Memory B cell (primary cell): ENCODE measurements at regions not wholly inside any gene's neighbourhood (a gene's known extent, or its start where the extent isn't known, plus 50 kb on each side); places are given as distances from the start of the nearest gene placed in this dataset.
"Not testable (repeated sequence)": the region's sequence is repeated elsewhere in the genome, so short reads cannot be mapped to it uniquely, and the experiment has no call there.

Source experiments
- ATAC-seq: fragments of 150-1000 bp; cut with Tn5 transposase; 2 replicates; pipeline ENCODE4 v1.10.0; 2021; ENCODE audit warnings: low read depth, mild to moderate bottlenecking, moderate library complexity
- DNase-seq, 2 donors: peaks; one replicate each; pipeline ENCODE4 v3.0.0; 2022; ENCODE audit warnings: low spot score in 2 of 2
- H3K27ac Mint-ChIP-seq: one replicate; pipeline ENCODE4 v1.8.0; 2022; ENCODE audit warnings: mild to moderate bottlenecking, moderate library complexity, mixed read lengths
- H3K27me3 Mint-ChIP-seq: one replicate; pipeline ENCODE4 v1.8.0; 2022; ENCODE audit warnings: mixed read lengths
- H3K36me3 Mint-ChIP-seq: one replicate; pipeline ENCODE4 v1.8.0; 2022; ENCODE audit warnings: mild to moderate bottlenecking, mixed read lengths
- H3K4me1 Mint-ChIP-seq: one replicate; pipeline ENCODE4 v1.8.0; 2022; ENCODE audit warnings: mixed read lengths
- H3K4me3 Mint-ChIP-seq: one replicate; pipeline ENCODE4 v1.8.0; 2022; ENCODE audit warnings: mild to moderate bottlenecking, moderate library complexity, mixed read lengths
- H3K9me3 Mint-ChIP-seq: one replicate; pipeline ENCODE4 v1.8.0; 2022; ENCODE audit warnings: mixed read lengths

DNA sequence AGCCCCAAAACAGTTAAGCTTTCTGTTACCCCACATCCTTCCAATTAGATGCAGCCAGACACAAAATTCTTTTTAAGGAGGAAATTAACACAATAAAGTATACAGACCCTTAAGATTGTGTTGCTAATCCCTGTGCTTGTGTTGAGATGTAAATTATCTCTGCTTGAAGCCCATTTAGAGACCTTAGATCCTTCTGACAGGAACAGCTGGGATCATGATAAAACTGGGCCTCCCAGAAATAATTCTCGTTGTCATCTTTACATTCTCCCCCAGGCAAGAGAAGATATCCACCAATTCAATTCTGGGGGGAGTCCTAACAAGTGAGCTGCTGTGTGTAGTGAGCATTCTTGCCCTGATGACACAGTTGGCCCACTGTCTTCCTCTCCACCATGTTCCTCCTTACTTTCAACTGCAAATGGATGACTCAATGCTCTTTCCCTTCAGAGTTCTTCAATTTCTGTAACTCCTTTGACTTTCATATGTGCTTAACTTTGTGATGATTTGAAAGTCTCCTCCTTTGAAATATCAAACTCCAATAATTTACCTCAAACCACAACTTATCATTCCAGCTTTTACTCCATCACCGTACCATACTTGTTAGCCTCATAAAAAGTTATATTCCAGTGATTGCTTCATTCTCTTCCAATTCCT lies 186.6 kb downstream of the RAP2B start:
- no peak for ATAC-seq
- Mint-ChIP-seq H3K27me3 (peaks cover 5% of the 10 kb centered on the region), H3K4me1 (peaks cover 4% of the 10 kb centered on the region), H3K27ac (no peak overlapping the region), H3K36me3 (peaks cover 1% of the 10 kb centered on the region), H3K9me3 (no peaks in the 10 kb centered on the region), H3K4me3 (no peak overlapping the region)
- DNase-seq, result no peak

GRCh38 chr3:153349108-153349499 lies 187.1 kb downstream of the RAP2B start:
- Mint-ChIP-seq H3K4me1 (peaks cover 4% of the 10 kb centered on the region), H3K27ac (no peak overlapping the region), H3K27me3 (peaks cover 5% of the 10 kb centered on the region), H3K36me3 (peaks cover 1% of the 10 kb centered on the region), H3K4me3 (no peak overlapping the region), H3K9me3 (no peaks in the 10 kb centered on the region)
- ATAC-seq (no peak), DNase-seq (no peak)

DNA sequence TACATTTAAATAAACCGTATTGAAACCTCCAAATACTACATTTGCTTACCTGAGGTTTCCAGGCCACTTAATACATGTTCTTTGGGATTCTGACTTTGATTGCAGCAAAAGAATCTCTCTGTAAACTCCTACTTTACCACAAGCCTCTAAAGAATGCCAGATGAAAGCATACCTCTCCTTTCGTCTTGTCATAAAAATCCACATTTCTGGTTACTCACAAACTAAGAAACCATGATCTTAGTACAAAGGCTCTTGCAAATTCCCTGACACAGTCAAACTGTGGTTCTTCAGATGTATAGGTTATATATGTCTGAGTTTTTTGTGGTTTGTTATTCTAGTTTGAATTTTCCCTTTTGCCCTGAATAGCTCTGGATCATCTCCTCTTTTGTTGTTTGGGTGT lies 188.4 kb downstream of the RAP2B start:
- no peak for DNase-seq
- Mint-ChIP-seq H3K4me3 (no peak overlapping the region), H3K27me3 (peaks cover 5% of the 10 kb centered on the region), H3K27ac (no peak overlapping the region), H3K4me1 (peaks cover 4% of the 10 kb centered on the region), H3K36me3 (peaks cover 1% of the 10 kb centered on the region), H3K9me3 (no peaks in the 10 kb centered on the region)
- ATAC-seq, result no peak

DNA sequence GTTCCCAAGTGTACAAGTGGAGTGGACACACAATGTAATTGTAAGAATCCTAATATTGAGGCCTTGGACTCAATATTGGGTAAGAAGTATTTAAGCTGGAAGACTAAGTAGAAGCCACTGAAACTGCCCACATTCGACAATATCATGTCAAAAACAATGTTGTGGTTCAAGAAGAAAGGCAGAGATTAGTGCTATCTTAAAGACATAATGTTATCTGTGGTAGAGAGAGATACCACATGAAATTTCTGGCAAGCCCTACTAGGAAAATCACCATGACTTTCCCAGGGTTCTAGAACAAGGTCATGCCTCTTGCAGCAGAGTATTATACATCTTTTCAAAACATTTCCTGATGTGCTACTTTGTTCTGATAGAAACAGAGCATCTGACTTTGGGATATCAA lies 192.6 kb downstream of the RAP2B start:
- H3K4me1 Mint-ChIP-seq, result no peaks in the 10 kb centered on the region
- H3K27ac Mint-ChIP-seq, result no peak overlapping the region
- H3K9me3 Mint-ChIP-seq, result no peaks in the 10 kb centered on the region
- no peaks in the 10 kb centered on the region for H3K36me3 Mint-ChIP-seq
- DNase-seq, result no peak
- no peaks in the 10 kb centered on the region for H3K27me3 Mint-ChIP-seq
- ATAC-seq, result no peak
- no peak overlapping the region for H3K4me3 Mint-ChIP-seq

DNA sequence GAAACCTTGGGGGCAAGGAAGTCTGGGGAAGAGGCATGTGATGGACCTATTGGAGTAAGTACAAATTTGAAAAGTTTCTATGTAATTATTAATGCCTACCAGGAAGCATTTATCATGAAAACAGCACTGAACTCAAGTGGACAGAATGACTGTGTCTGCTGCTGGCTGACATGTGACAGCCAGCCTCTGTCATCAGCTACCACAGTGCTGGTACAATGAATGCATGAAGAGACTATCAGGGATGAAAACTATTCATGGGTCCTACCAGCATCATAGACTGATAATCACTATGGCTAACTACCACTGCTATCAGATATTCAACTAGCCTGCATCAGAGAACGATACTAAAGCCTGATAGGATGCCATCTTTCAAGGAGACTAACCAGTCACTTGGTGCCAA lies 193.5 kb downstream of the RAP2B start:
- Mint-ChIP-seq H3K9me3 (no peaks in the 10 kb centered on the region), H3K27ac (no peak overlapping the region), H3K4me1 (no peaks in the 10 kb centered on the region), H3K27me3 (no peaks in the 10 kb centered on the region), H3K36me3 (no peaks in the 10 kb centered on the region), H3K4me3 (no peak overlapping the region)
- ATAC-seq, result no peak
- DNase-seq, result no peak

GRCh38 chr3:153356908-153357307 lies 194.9 kb downstream of the RAP2B start:
- ATAC-seq, result no peak
- no peak overlapping the region for H3K4me3 Mint-ChIP-seq
- H3K36me3 Mint-ChIP-seq, result no peaks in the 10 kb centered on the region
- no peaks in the 10 kb centered on the region for H3K4me1 Mint-ChIP-seq
- no peaks in the 10 kb centered on the region for H3K27me3 Mint-ChIP-seq
- DNase-seq, result no peak
- H3K9me3 Mint-ChIP-seq, result no peaks in the 10 kb centered on the region
- H3K27ac Mint-ChIP-seq, result no peak overlapping the region

GRCh38 chr3:153357436-153357835 lies 195.4 kb downstream of the RAP2B start:
- ATAC-seq (no peak), DNase-seq (no peak)
- Mint-ChIP-seq H3K9me3 (no peaks in the 10 kb centered on the region), H3K27me3 (no peaks in the 10 kb centered on the region), H3K4me1 (no peaks in the 10 kb centered on the region), H3K27ac (no peak overlapping the region), H3K36me3 (no peaks in the 10 kb centered on the region), H3K4me3 (no peak overlapping the region)

- H3K9me3 Mint-ChIP-seq, result peaks cover 7% of the 10 kb centered on the region
- no peak for ATAC-seq
- peaks cover under 1% of the 10 kb centered on the region for H3K27me3 Mint-ChIP-seq
- H3K27ac Mint-ChIP-seq, result no peak overlapping the region
- peaks cover 14% of the 10 kb centered on the region for H3K4me1 Mint-ChIP-seq
- no peak overlapping the region for H3K4me3 Mint-ChIP-seq
- no peak for DNase-seq
- H3K36me3 Mint-ChIP-seq, result peaks cover 3% of the 10 kb centered on the region
Observed at GRCh38 chr3:153369561-153370374, 207.7 kb downstream of the RAP2B start.

- H3K36me3 Mint-ChIP-seq, result peaks cover 1% of the 10 kb centered on the region
- H3K27ac Mint-ChIP-seq, result no peak overlapping the region
- DNase-seq, result no peak
- peaks cover 2% of the 10 kb centered on the region for H3K27me3 Mint-ChIP-seq
- no peak overlapping the region for H3K4me3 Mint-ChIP-seq
- no peak for ATAC-seq
- peaks cover 14% of the 10 kb centered on the region for H3K4me1 Mint-ChIP-seq
- H3K9me3 Mint-ChIP-seq, result peaks cover 1% of the 10 kb centered on the region
Observed at GRCh38 chr3:153370680-153371079, 208.7 kb downstream of the RAP2B start.

GRCh38 chr3:153372326-153372725 lies 210.3 kb downstream of the RAP2B start:
- Mint-ChIP-seq H3K36me3 (peaks cover 1% of the 10 kb centered on the region), H3K27ac (no peak overlapping the region), H3K9me3 (no peaks in the 10 kb centered on the region), H3K27me3 (peaks cover 2% of the 10 kb centered on the region), H3K4me1 (peaks cover 14% of the 10 kb centered on the region), H3K4me3 (no peak overlapping the region)
- no peak for ATAC-seq
- DNase-seq, result no peak

GRCh38 chr3:153373606-153374005 lies 211.6 kb downstream of the RAP2B start:
- Mint-ChIP-seq H3K4me1 (peaks cover 14% of the 10 kb centered on the region), H3K4me3 (no peak overlapping the region), H3K9me3 (no peaks in the 10 kb centered on the region), H3K36me3 (peaks cover 1% of the 10 kb centered on the region), H3K27ac (no peak overlapping the region), H3K27me3 (peaks cover 2% of the 10 kb centered on the region)
- DNase-seq, result no peak
- peak; percentile 86 for ATAC-seq

DNA sequence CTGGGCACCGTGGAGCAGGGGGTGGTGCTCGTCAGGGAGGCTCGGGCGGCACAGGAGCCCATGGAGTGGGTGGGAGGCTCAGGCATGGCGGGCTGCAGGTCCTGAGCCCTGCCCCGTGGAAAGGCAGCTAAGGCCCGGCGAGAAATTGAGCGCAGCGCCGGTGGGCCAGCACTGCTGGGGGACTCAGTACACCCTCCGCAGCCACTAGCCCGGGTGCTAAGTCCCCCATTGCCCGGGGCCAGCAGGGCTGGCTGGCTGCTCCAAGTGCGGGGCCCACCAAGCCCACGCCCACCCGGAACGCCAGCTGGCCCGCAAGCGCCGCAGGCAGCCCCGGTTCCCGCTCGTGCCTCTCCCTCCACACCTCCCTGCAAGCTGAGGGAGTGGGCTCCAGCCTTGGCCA lies 216.3 kb downstream of the RAP2B start:
- not testable (repeated sequence) for H3K27ac Mint-ChIP-seq, H3K9me3 Mint-ChIP-seq, H3K36me3 Mint-ChIP-seq, ATAC-seq, DNase-seq, H3K4me3 Mint-ChIP-seq, H3K27me3 Mint-ChIP-seq, H3K4me1 Mint-ChIP-seq

- no peak overlapping the region for H3K27ac Mint-ChIP-seq
- H3K27me3 Mint-ChIP-seq, result peaks cover 5% of the 10 kb centered on the region
- DNase-seq (no peak), ATAC-seq (no peak)
- H3K36me3 Mint-ChIP-seq, result no peaks in the 10 kb centered on the region
- no peaks in the 10 kb centered on the region for H3K9me3 Mint-ChIP-seq
- no peaks in the 10 kb centered on the region for H3K4me1 Mint-ChIP-seq
- no peak overlapping the region for H3K4me3 Mint-ChIP-seq
Observed at GRCh38 chr3:153379516-153379915, 217.5 kb downstream of the RAP2B start.

DNA sequence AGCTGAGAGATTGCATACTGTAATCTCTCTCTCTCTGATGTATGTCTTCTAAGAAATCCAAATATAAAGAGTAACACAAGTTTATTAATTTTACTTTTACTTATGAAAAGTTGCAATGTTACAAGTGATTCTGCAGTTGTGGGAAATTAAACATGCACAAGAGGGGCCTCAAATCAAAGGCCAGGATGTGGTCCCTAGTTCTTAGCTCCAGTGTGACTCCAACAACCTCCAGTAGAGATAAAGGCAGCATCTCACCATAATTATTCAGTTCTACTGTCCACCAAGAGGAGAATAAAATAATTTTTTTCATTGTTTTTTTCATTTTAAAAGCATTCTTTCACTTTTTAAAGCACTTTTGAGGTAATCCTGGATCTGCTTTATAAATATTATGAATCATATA lies 223.3 kb downstream of the RAP2B start:
- H3K9me3 Mint-ChIP-seq, result no peaks in the 10 kb centered on the region

DNA sequence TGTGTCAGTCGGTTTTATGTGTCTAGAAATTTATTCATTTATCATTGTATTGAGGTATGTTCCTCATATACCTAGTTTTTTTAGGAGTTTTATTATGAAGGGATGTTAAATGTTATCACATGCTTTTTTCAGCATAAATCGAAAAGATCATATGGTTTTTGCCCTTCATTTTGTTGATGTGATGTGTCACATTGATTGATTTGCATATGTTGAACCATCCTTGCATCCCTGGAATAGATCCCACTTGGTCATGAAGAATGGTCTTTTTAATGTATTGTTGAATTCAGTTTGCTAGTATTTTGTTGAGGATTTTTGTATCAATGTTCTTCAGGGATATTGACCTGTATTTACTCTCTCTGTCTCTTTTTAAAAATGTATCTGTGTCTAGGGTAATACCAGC lies 230.3 kb downstream of the RAP2B start:
- peaks cover 2% of the 10 kb centered on the region for H3K36me3 Mint-ChIP-seq

More for the DNA sequence above, 223.3 kb downstream of the RAP2B start:
- H3K27me3 Mint-ChIP-seq, result no peaks in the 10 kb centered on the region
- no peaks in the 10 kb centered on the region for H3K36me3 Mint-ChIP-seq
- H3K4me3 Mint-ChIP-seq, result no peak overlapping the region
- H3K4me1 Mint-ChIP-seq, result no peaks in the 10 kb centered on the region
- H3K27ac Mint-ChIP-seq, result no peak overlapping the region
- no peak for DNase-seq
- no peak for ATAC-seq

More for the DNA sequence above, 230.3 kb downstream of the RAP2B start:
- no peak for DNase-seq
- ATAC-seq, result no peak
- H3K4me1 Mint-ChIP-seq, result no peaks in the 10 kb centered on the region
- no peak overlapping the region for H3K27ac Mint-ChIP-seq
- no peak overlapping the region for H3K4me3 Mint-ChIP-seq
- H3K9me3 Mint-ChIP-seq, result peaks cover 10% of the 10 kb centered on the region
- peaks cover under 1% of the 10 kb centered on the region for H3K27me3 Mint-ChIP-seq
